ENCODE measurements at regions not wholly inside any gene's neighbourhood (a gene's known extent, or its start where the extent isn't known, plus 50 kb on each side); places are given as distances from the start of the nearest gene placed in this dataset.

DNA sequence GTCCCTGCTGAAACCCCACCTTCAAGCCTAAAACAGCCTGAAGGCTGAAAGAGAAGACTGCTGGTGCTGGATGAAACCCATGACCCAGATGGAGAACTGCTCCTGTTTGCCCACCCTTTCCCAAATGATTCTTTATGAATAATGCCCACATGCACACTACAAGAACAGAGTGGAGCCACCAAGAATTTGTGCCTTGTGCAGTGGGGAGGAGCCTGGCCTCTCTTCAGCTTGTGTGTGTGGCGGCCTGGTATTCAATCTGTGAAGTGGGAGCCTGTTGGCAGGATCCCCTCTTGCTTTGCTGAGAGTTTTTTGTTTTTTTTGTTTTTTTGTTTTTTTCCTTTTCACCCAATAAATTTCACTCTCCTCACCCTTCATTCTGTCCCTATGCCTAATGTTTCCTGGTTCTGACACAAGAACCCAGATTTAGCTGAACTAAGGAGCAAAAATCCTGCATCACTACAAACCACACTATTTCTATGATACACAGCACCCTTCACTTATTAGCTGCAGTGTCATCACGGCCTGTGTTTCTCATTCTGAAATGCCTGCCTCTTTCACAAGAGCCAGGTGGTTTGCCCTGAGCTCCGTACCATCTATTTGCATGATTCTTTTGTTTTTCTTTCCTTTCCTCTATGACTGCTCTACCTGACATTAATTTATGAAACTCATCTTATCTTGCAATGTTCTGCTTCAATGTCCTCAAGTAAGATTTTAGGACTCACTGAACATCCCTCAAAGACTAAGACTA is 585.5 kb upstream of the ATXN7L3B start:
- DNase-seq: no peak
- Histone ChIP-seq H3K27me3 (no peaks in the 10 kb centered on the region), H3K4me1 (no peaks in the 10 kb centered on the region), H3K27ac (no peak overlapping the region), H3K4me3 (no peak overlapping the region), H3K9me3 (no peaks in the 10 kb centered on the region), H3K36me3 (no peaks in the 10 kb centered on the region)
- TF ChIP-seq, protein P1, sequence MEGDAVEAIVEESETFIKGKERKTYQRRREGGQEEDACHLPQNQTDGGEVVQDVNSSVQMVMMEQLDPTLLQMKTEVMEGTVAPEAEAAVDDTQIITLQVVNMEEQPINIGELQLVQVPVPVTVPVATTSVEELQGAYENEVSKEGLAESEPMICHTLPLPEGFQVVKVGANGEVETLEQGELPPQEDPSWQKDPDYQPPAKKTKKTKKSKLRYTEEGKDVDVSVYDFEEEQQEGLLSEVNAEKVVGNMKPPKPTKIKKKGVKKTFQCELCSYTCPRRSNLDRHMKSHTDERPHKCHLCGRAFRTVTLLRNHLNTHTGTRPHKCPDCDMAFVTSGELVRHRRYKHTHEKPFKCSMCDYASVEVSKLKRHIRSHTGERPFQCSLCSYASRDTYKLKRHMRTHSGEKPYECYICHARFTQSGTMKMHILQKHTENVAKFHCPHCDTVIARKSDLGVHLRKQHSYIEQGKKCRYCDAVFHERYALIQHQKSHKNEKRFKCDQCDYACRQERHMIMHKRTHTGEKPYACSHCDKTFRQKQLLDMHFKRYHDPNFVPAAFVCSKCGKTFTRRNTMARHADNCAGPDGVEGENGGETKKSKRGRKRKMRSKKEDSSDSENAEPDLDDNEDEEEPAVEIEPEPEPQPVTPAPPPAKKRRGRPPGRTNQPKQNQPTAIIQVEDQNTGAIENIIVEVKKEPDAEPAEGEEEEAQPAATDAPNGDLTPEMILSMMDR (IDR thresholded peaks at IDR 0.05): no peak
- ATAC-seq: no peak
- intact Hi-C loops (cut with DNase I): no loop called here

DNA sequence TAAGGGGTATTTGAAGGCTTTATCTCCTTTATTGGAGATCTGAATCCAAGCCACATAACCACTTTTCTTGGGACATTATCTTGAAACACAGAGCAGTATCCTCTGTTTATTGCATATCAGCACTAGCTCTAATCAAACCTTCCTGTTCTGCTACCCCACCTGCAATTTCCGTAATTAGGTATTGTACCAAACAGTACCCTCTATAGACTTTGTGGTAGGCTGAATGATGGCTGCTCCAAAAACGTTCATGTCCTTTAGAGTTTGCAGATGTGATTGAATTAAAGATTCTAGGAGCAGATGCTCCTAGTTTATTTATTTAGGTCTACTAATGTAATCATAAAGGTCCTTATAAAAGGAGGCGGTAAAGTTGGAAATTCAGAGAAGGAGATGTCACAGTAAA is 573.0 kb upstream of the ATXN7L3B start:
- Histone ChIP-seq H3K36me3 (no peaks in the 10 kb centered on the region), H3K27me3 (no peaks in the 10 kb centered on the region), H3K4me3 (no peak overlapping the region), H3K27ac (no peak overlapping the region), H3K9me3 (no peaks in the 10 kb centered on the region), H3K4me1 (no peaks in the 10 kb centered on the region)
- DNase-seq (no peak), ATAC-seq (no peak)
- TF ChIP-seq, protein P1 (IDR thresholded peaks at IDR 0.05): no peak
- intact Hi-C loops (cut with DNase I): no loop called here

DNA sequence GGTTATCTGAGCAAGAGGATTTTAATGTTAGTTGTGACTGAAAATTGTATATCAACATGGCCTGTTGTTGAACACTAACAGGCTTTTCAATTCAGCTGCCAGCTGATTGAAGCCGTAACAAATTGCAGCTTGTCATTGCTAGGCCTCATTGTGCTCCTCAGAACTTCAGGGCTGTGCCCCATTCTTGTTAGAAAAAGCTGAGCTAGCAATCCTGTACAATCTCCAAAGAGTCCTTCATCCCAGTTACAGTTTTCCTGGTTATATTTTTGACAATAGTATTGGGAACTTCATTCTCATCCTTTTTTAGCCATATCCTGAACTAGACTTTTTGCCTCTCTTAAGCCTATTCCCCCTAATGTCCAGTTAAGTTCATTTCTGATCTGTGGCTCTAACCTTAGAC is 564.1 kb upstream of the ATXN7L3B start:
- ATAC-seq (no peak), DNase-seq (no peak)
- intact Hi-C loops (cut with DNase I): no loop called here
- Histone ChIP-seq H3K9me3 (no peaks in the 10 kb centered on the region), H3K27ac (no peak overlapping the region), H3K4me3 (no peak overlapping the region), H3K36me3 (no peaks in the 10 kb centered on the region), H3K27me3 (no peaks in the 10 kb centered on the region), H3K4me1 (no peaks in the 10 kb centered on the region)
- TF ChIP-seq, protein P1 (IDR thresholded peaks at IDR 0.05): no peak

DNA sequence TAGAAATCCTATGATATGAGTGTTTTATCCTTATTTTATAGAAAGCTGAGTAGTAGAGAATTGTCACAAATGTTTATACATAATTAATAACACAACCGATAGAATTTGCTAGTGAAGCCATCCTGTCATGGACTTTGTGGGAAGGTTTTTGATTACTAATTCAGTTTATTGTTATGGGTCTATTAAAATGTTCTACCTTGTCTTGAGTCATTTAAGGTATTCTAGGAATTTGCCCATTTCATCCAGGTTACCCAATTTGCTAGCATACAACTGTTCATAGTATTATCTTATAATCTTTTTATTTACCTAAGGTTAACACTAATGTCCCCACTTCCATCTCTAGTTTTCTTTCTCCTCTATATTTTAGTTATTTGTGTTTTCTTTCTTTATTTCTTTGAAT is 553.1 kb upstream of the ATXN7L3B start:
- intact Hi-C loops (cut with DNase I): no loop called here
- Histone ChIP-seq H3K4me1 (no peaks in the 10 kb centered on the region), H3K4me3 (no peak overlapping the region), H3K9me3 (no peaks in the 10 kb centered on the region), H3K27ac (no peak overlapping the region), H3K36me3 (no peaks in the 10 kb centered on the region), H3K27me3 (no peaks in the 10 kb centered on the region)
- no peak for DNase-seq
- ATAC-seq: no peak
- TF ChIP-seq, protein P1 (IDR thresholded peaks at IDR 0.05): no peak

DNA sequence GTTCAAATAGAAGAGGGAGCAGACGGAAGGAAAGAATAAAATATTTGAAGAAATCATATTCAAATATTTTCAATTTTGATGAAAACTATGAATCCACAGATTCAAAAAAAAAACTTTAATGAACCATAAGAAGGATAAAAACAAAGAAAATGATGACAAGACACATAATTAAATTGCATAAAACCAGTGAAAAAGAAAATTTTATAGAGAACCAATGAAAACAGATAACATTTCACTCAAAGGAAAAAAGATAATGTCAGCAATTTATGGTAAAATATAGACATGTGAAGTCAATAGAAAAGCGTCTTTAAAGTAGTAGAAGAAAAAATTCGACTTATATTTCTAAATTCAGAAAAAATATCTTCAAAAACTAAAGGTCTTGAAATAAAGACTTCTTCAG is 546.5 kb upstream of the ATXN7L3B start:
- no peak for ATAC-seq
- no peaks in the 10 kb centered on the region for H3K36me3 ChIP-seq

More for the DNA sequence above, 546.5 kb upstream of the ATXN7L3B start:
- H3K9me3 ChIP-seq: no peaks in the 10 kb centered on the region
- no peaks in the 10 kb centered on the region for H3K4me1 ChIP-seq
- intact Hi-C loops (cut with DNase I): no loop called here
- no peak overlapping the region for H3K4me3 ChIP-seq
- DNase-seq: no peak
- no peaks in the 10 kb centered on the region for H3K27me3 ChIP-seq
- no peak overlapping the region for H3K27ac ChIP-seq
- TF ChIP-seq, protein P1 (IDR thresholded peaks at IDR 0.05): no peak
